H9 (cell line): ENCODE measurements at regions not wholly inside any gene's neighbourhood (a gene's known extent, or its start where the extent isn't known, plus 50 kb on each side); places are given as distances from the start of the nearest gene placed in this dataset.

Experiments used
- DNase-seq: peaks from one replicate; pipeline ENCODE4 v3.0.0-alpha.2; 2017
- H2AFZ ChIP-seq: one replicate; pipeline ENCODE4 v1.6.1; 2013; ENCODE audit warnings: mild to moderate bottlenecking, low read length, control low read depth, moderate library complexity
- H2AK5ac ChIP-seq: 2 replicates; pipeline ENCODE4 v1.6.1; 2013; ENCODE audit warnings: low read length, control low read depth, mixed read lengths; ENCODE audit not compliant: insufficient read length
- H2BK120ac ChIP-seq: one replicate; pipeline ENCODE4 v1.6.1; 2013; ENCODE audit warnings: low read depth, mild to moderate bottlenecking, low read length, control low read depth, inconsistent platforms; ENCODE audit not compliant: poor library complexity, severe bottlenecking
- H2BK12ac ChIP-seq: 2 replicates; pipeline ENCODE4 v1.6.1; 2013; ENCODE audit warnings: low read length, control low read depth, mixed read lengths, low read depth; ENCODE audit not compliant: insufficient read length
- H2BK15ac ChIP-seq: 2 replicates; pipeline ENCODE4 v1.6.1; 2013; ENCODE audit warnings: low read depth, low read length, control low read depth
- H2BK20ac ChIP-seq: one replicate; pipeline ENCODE4 v1.6.1; 2013; ENCODE audit warnings: low read depth, mild to moderate bottlenecking, low read length, control low read depth, inconsistent platforms; ENCODE audit not compliant: poor library complexity, severe bottlenecking
- H2BK5ac ChIP-seq: 2 replicates; pipeline ENCODE4 v1.6.1; 2013; ENCODE audit warnings: low read length, control low read depth, mixed read lengths; ENCODE audit not compliant: insufficient read length
- H3K14ac ChIP-seq: 2 replicates; pipeline ENCODE4 v1.6.1; 2013; ENCODE audit warnings: low read length, control low read depth; ENCODE audit not compliant: insufficient read depth
- H3K18ac ChIP-seq: 2 replicates; pipeline ENCODE4 v1.6.1; 2013; ENCODE audit warnings: low read depth, mild to moderate bottlenecking, mixed read lengths, low read length, control low read depth; ENCODE audit not compliant: insufficient read length
- H3K23ac ChIP-seq: 2 replicates; pipeline ENCODE4 v1.6.1; 2013; ENCODE audit warnings: low read length, control low read depth, mixed read lengths, low read depth; ENCODE audit not compliant: insufficient read length
- H3K23me2 ChIP-seq: 2 replicates; pipeline ENCODE4 v1.6.1; 2013; ENCODE audit warnings: low read depth, mild to moderate bottlenecking, mixed read lengths, low read length, control low read depth; ENCODE audit not compliant: insufficient read length, poor library complexity, severe bottlenecking
- H3K27ac ChIP-seq: 2 replicates; pipeline ENCODE4 v1.5.1; 2013; ENCODE audit warnings: low read length, control low read depth, mixed read lengths, low read depth; ENCODE audit not compliant: insufficient read length
- H3K27me3 ChIP-seq: 2 replicates; pipeline ENCODE4 v1.6.1; 2013; ENCODE audit warnings: low read length, control low read depth, inconsistent platforms; ENCODE audit not compliant: insufficient read depth
- H3K4ac ChIP-seq: 2 replicates; pipeline ENCODE4 v1.6.1; 2013; ENCODE audit warnings: low read depth, mild to moderate bottlenecking, control low read depth, inconsistent platforms, low read length, moderate library complexity
- H3K4me1 ChIP-seq: 2 replicates; pipeline ENCODE4 v1.6.1; 2013; ENCODE audit warnings: low read length, control low read depth, inconsistent platforms; ENCODE audit not compliant: insufficient read depth
- H3K4me2 ChIP-seq: 2 replicates; pipeline ENCODE4 v1.6.1; 2013; ENCODE audit warnings: low read length, control low read depth, mixed read lengths; ENCODE audit not compliant: insufficient read length, insufficient read depth
- H3K56ac ChIP-seq: 2 replicates; pipeline ENCODE4 v1.6.1; 2013; ENCODE audit warnings: low read depth, mild to moderate bottlenecking, mixed read lengths, low read length, control low read depth; ENCODE audit not compliant: insufficient read length
- H3K79me1 ChIP-seq: 2 replicates; pipeline ENCODE4 v1.6.1; 2013; ENCODE audit warnings: low read depth, mild to moderate bottlenecking, moderate library complexity, low read length, control low read depth, inconsistent platforms; ENCODE audit not compliant: insufficient read depth, poor library complexity, severe bottlenecking
- H3K79me2 ChIP-seq: 2 replicates; pipeline ENCODE4 v1.6.1; 2013; ENCODE audit warnings: low read length, control low read depth, inconsistent platforms; ENCODE audit not compliant: insufficient read depth
- H3K9ac ChIP-seq: 2 replicates; pipeline ENCODE4 v1.6.1; 2013; ENCODE audit warnings: low read length, control low read depth, mixed read lengths; ENCODE audit not compliant: insufficient read length; ENCODE audit errors: extremely low read depth
- H3K9me3 ChIP-seq: one replicate; pipeline ENCODE4 v1.6.1; 2013; ENCODE audit warnings: low read depth, low read length, inconsistent platforms; ENCODE audit not compliant: control insufficient read depth
- H3T11ph ChIP-seq: one replicate; pipeline ENCODE4 v1.6.1; 2013; ENCODE audit warnings: mild to moderate bottlenecking, low read length, control low read depth, inconsistent platforms
- H4K20me1 ChIP-seq: one replicate; pipeline ENCODE4 v1.6.1; 2013; ENCODE audit not compliant: control insufficient read depth, insufficient read length, insufficient read depth
- H4K5ac ChIP-seq: 2 replicates; pipeline ENCODE4 v1.6.1; 2013; ENCODE audit warnings: low read depth, mild to moderate bottlenecking, mixed read lengths, low read length, control low read depth; ENCODE audit not compliant: insufficient read length
- H4K8ac ChIP-seq: replicated peaks from 2 replicates; pipeline ENCODE4 v1.6.1; 2013; ENCODE audit warnings: low read length, control low read depth, mixed read lengths, low read depth; ENCODE audit not compliant: insufficient read length
- H4K91ac ChIP-seq: 2 replicates; pipeline ENCODE4 v1.6.1; 2013; ENCODE audit warnings: low read depth, mild to moderate bottlenecking, moderate library complexity, mixed read lengths, low read length, control low read depth; ENCODE audit not compliant: insufficient read length
- H3K27ac Mint-ChIP-seq, 3 experiments: 2 replicates in 2 of 3; 3 replicates in 1 of 3; pipeline ENCODE4 v1.8.0; 2020 to 2021; ENCODE audit warnings: mixed read lengths in 3 of 3, mild to moderate bottlenecking in 1 of 3, moderate library complexity in 1 of 3
- H3K27me3 Mint-ChIP-seq: 2 replicates; pipeline ENCODE4 v1.8.0; 2021; ENCODE audit warnings: low read depth, mild to moderate bottlenecking, moderate library complexity, mixed read lengths
- H3K36me3 Mint-ChIP-seq, 3 experiments: 2 replicates in 2 of 3; 3 replicates in 1 of 3; pipeline ENCODE4 v1.8.0; 2020 to 2021; ENCODE audit warnings: low read depth in 3 of 3, mixed read lengths in 3 of 3; ENCODE audit not compliant: insufficient read depth in 1 of 3
- H3K4me1 Mint-ChIP-seq, 2 experiments: 2 replicates each; pipeline ENCODE4 v1.8.0; 2020; ENCODE audit warnings: mixed read lengths in 2 of 2
- H3K4me3 Mint-ChIP-seq, 2 experiments: 2 replicates in 1 of 2; 3 replicates in 1 of 2; pipeline ENCODE4 v1.8.0; 2020 to 2021; ENCODE audit warnings: mild to moderate bottlenecking in 2 of 2, mixed read lengths in 2 of 2, moderate library complexity in 1 of 2
- H3K9me3 Mint-ChIP-seq, 2 experiments: 2 replicates in 1 of 2; 3 replicates in 1 of 2; pipeline ENCODE4 v1.8.0; 2020; ENCODE audit warnings: mild to moderate bottlenecking in 2 of 2, mixed read lengths in 2 of 2, moderate library complexity in 1 of 2
- WGBS: extraction: QIAGEN DNeasy Blood & Tissue Kit; methylation state at CpG from one replicate; pipeline ENCODE4 v1.1.7; 2013; ENCODE audit warnings: missing lambda C conversion rate, low lambda C conversion rate, mixed read lengths; ENCODE audit not compliant: insufficient read length; ENCODE audit errors: extremely low coverage; 5-methylcytosine and 5-hydroxymethylcytosine counted together
- TF ChIP-seq, protein P1 (sequence below): fragments of 200-600 bp; sonication (generic); conservative IDR thresholded peaks from 3 replicates; pipeline ENCODE4 v1.8.0; 2021; ENCODE audit warnings: antibody characterized with exemption, mild to moderate bottlenecking

DNA sequence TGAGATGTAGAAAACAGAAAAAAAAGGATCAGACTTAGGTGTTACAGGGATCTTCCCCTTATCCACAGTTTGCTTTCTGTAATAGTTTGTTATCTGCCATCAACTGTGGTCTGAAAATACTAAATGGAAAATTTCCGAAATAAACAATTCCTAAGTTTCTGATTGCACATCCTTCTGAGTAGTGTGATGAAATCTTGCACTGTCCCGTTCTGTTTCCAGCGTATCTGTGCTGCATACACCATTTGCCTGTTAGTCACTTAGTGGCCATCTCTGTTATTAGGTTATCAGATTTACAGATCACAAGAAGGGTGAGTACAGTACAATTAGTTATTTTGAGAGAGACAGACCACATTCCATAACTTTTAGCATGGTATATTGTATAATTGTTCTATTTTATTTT is 185.6 kb upstream of the CPHXL start:
- no peak overlapping the region for H3K27ac Mint-ChIP-seq
- DNase-seq = no peak
- no peaks in the 10 kb centered on the region for H3K79me1 ChIP-seq
- no peak overlapping the region for H3K4me3 Mint-ChIP-seq
- H4K20me1 ChIP-seq = no peaks in the 10 kb centered on the region
- H3K56ac ChIP-seq = no peak overlapping the region
- H2BK15ac ChIP-seq = no peak overlapping the region
- H3K18ac ChIP-seq = no peak overlapping the region
- H3K4ac ChIP-seq = no peak overlapping the region
- H2BK5ac ChIP-seq = no peak overlapping the region
- H2BK20ac ChIP-seq = no peak overlapping the region
- H3K4me2 ChIP-seq = no peak overlapping the region
- no peak overlapping the region for H3K9ac ChIP-seq
- H3K36me3 Mint-ChIP-seq = no peaks in the 10 kb centered on the region
- H3K14ac ChIP-seq = no peak overlapping the region
- no peaks in the 10 kb centered on the region for H3K79me2 ChIP-seq
- H3K9me3 Mint-ChIP-seq = no peaks in the 10 kb centered on the region; a peak in 1 of 5 replicates
- no peak overlapping the region for H3K23ac ChIP-seq
- H3K9me3 ChIP-seq = no peaks in the 10 kb centered on the region
- no peak overlapping the region for H4K8ac ChIP-seq
- no peak overlapping the region for H3K27ac ChIP-seq
- no peak overlapping the region for H2AK5ac ChIP-seq
- H3T11ph ChIP-seq = no peak overlapping the region
- no peak overlapping the region for H4K5ac ChIP-seq
- no peak overlapping the region for H4K91ac ChIP-seq
- H2AFZ ChIP-seq = no peak overlapping the region
- H3K27me3 Mint-ChIP-seq = peaks cover 74% of the 10 kb centered on the region
- no peaks in the 10 kb centered on the region for H3K27me3 ChIP-seq
- H3K4me1 ChIP-seq = peaks cover 3% of the 10 kb centered on the region; the same call in 1 of the 2 replicates
- no peak overlapping the region for H2BK12ac ChIP-seq
- H3K4me1 Mint-ChIP-seq = peaks cover 15 to 17% of the 10 kb centered on the region in 2 experiments
- TF ChIP-seq, protein P1, sequence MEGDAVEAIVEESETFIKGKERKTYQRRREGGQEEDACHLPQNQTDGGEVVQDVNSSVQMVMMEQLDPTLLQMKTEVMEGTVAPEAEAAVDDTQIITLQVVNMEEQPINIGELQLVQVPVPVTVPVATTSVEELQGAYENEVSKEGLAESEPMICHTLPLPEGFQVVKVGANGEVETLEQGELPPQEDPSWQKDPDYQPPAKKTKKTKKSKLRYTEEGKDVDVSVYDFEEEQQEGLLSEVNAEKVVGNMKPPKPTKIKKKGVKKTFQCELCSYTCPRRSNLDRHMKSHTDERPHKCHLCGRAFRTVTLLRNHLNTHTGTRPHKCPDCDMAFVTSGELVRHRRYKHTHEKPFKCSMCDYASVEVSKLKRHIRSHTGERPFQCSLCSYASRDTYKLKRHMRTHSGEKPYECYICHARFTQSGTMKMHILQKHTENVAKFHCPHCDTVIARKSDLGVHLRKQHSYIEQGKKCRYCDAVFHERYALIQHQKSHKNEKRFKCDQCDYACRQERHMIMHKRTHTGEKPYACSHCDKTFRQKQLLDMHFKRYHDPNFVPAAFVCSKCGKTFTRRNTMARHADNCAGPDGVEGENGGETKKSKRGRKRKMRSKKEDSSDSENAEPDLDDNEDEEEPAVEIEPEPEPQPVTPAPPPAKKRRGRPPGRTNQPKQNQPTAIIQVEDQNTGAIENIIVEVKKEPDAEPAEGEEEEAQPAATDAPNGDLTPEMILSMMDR = no peak
- no CpG with 5 or more reads among the region's 3 CpGs for WGBS
- H3K23me2 ChIP-seq = no peaks in the 10 kb centered on the region
- no peak overlapping the region for H2BK120ac ChIP-seq
